ENCODE measurements at regions not wholly inside any gene's neighbourhood (a gene's known extent, or its start where the extent isn't known, plus 50 kb on each side); places are given as distances from the start of the nearest gene placed in this dataset.

GRCh38 chr1:171418546-171418945 is 66.8 kb upstream of the PRRC2C start:
- TF ChIP-seq, protein P1, sequence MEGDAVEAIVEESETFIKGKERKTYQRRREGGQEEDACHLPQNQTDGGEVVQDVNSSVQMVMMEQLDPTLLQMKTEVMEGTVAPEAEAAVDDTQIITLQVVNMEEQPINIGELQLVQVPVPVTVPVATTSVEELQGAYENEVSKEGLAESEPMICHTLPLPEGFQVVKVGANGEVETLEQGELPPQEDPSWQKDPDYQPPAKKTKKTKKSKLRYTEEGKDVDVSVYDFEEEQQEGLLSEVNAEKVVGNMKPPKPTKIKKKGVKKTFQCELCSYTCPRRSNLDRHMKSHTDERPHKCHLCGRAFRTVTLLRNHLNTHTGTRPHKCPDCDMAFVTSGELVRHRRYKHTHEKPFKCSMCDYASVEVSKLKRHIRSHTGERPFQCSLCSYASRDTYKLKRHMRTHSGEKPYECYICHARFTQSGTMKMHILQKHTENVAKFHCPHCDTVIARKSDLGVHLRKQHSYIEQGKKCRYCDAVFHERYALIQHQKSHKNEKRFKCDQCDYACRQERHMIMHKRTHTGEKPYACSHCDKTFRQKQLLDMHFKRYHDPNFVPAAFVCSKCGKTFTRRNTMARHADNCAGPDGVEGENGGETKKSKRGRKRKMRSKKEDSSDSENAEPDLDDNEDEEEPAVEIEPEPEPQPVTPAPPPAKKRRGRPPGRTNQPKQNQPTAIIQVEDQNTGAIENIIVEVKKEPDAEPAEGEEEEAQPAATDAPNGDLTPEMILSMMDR (IDR thresholded peaks at IDR 0.05; ENCODE audit: extremely low read depth in 1 of 2, insufficient read depth in 1 of 2, low read depth in 1 of 2, low read length in 2 of 2): no peak
- TF ChIP-seq POLR2AphosphoS5 (IDR thresholded peaks at IDR 0.05; ENCODE audit: insufficient read depth, low read depth, low read length) (no peak), JUN (IDR thresholded peaks at IDR 0.05; ENCODE audit: borderline replicate concordance, insufficient read depth, insufficient read length, low read depth) (no peak), POLR2A (IDR thresholded peaks at IDR 0.05; ENCODE audit: low read depth, low read length) (no peak), MAX (IDR thresholded peaks at IDR 0.05; ENCODE audit: insufficient read depth, insufficient read length) (no peak)
